Endothelial cell (in vitro differentiated cells): ENCODE measurements at regions not wholly inside any gene's neighbourhood (a gene's known extent, or its start where the extent isn't known, plus 50 kb on each side); places are given as distances from the start of the nearest gene placed in this dataset.
"Not testable (repeated sequence)": the region's sequence is repeated elsewhere in the genome, so short reads cannot be mapped to it uniquely, and the experiment has no call there.

Source experiments
- DNase-seq: peaks from one replicate; pipeline ENCODE4 v3.0.0; 2021; ENCODE audit warnings: low spot score
- H3K27ac Mint-ChIP-seq: one replicate; pipeline ENCODE4 v1.8.0; 2021; ENCODE audit warnings: mixed read lengths, inconsistent platforms; ENCODE audit not compliant: unreplicated experiment
- H3K27me3 Mint-ChIP-seq: one replicate; pipeline ENCODE4 v1.8.0; 2021; ENCODE audit warnings: mild to moderate bottlenecking, moderate library complexity, mixed read lengths, inconsistent platforms; ENCODE audit not compliant: unreplicated experiment
- H3K36me3 Mint-ChIP-seq: one replicate; pipeline ENCODE4 v1.8.0; 2021; ENCODE audit warnings: mild to moderate bottlenecking, low read depth, mixed read lengths, inconsistent platforms; ENCODE audit not compliant: unreplicated experiment
- H3K4me1 Mint-ChIP-seq: one replicate; pipeline ENCODE4 v1.8.0; 2021; ENCODE audit warnings: mild to moderate bottlenecking, mixed read lengths, inconsistent platforms; ENCODE audit not compliant: unreplicated experiment
- H3K4me3 Mint-ChIP-seq: one replicate; pipeline ENCODE4 v1.8.0; 2021; ENCODE audit warnings: mild to moderate bottlenecking, mixed read lengths, inconsistent platforms; ENCODE audit not compliant: unreplicated experiment
- H3K9me3 Mint-ChIP-seq: one replicate; pipeline ENCODE4 v1.8.0; 2021; ENCODE audit warnings: mixed read lengths, inconsistent platforms; ENCODE audit not compliant: unreplicated experiment
- TF ChIP-seq, protein P1 (sequence below): fragments of 200-600 bp; sonication (generic); IDR thresholded peaks from one replicate; pipeline ENCODE4 v1.5.0; 2021; ENCODE audit warnings: antibody characterized with exemption; ENCODE audit not compliant: unreplicated experiment

DNA sequence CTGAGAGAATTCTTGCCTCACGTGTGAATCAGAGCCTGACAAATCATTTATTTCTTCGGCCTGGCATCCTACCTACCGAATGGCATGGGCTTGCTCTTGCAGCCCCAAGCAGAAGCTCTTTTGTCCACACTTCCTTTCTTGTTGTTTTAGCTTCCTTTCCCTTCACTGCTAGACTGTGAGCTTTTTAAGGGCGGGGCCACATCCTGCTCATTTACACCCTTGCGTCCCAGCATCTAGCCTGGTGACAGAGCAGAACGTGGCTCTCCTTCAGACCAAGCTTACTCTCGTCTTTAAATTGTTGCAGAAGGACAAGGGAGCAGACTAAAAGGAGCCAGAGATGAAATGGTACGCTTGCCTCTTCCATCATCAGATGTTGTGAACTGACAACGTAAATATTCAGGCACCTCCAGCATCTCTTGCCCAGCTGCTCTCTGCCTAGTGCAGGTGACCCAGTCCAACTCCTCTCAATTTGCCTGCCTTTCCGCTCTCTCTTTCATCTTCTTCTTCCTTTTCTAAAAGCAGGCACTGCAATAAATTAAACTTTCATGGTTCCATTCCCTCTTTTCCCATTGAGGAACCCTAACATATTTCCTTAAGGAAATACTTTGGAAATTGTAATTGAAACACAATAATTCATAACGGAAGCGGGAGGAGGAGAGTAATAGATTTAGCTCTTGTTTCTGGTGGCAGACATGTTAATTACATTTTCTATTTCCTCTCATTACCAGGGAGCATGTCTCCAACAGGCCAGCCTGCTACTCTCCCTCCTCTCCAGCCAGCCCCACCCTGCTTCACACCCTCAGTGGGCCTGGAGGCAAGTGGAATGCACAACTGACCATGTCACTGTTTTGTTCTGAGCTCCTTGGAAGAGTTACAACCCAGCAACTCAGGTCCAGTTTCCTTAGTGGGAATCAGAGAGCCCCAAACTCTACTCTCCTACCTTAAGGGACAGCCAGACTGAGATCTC lies 228.1 kb upstream of the TRIB2 start:
- Mint-ChIP-seq H3K4me1 (peaks cover 16% of the 10 kb centered on the region), H3K4me3 (no peak overlapping the region), H3K9me3 (no peaks in the 10 kb centered on the region), H3K27ac (no peak overlapping the region), H3K27me3 (peaks cover 4% of the 10 kb centered on the region), H3K36me3 (no peaks in the 10 kb centered on the region)
- DNase-seq, result no peak
- TF ChIP-seq, protein P1, sequence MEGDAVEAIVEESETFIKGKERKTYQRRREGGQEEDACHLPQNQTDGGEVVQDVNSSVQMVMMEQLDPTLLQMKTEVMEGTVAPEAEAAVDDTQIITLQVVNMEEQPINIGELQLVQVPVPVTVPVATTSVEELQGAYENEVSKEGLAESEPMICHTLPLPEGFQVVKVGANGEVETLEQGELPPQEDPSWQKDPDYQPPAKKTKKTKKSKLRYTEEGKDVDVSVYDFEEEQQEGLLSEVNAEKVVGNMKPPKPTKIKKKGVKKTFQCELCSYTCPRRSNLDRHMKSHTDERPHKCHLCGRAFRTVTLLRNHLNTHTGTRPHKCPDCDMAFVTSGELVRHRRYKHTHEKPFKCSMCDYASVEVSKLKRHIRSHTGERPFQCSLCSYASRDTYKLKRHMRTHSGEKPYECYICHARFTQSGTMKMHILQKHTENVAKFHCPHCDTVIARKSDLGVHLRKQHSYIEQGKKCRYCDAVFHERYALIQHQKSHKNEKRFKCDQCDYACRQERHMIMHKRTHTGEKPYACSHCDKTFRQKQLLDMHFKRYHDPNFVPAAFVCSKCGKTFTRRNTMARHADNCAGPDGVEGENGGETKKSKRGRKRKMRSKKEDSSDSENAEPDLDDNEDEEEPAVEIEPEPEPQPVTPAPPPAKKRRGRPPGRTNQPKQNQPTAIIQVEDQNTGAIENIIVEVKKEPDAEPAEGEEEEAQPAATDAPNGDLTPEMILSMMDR, result no peak

DNA sequence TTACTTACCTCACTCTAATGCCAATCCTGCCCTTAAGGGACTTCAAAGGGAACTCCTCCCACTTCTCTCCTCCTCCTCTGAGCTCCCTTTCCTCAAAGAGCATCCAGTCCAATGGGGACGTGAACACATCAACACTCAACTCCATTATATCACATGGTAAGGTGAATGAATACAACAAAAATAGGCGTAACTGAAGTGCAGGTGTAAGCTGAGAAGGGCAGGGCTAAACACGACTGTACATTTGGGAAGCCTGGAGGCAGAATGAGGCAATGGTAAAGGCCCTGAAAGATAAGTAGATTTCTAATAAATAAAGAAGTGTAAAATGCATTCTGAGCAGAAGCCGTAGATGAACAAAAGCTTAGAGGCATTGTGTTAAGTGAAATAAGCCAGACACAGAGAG lies 226.1 kb upstream of the TRIB2 start:
- peaks cover 14% of the 10 kb centered on the region for H3K4me1 Mint-ChIP-seq
- no peak overlapping the region for H3K27ac Mint-ChIP-seq
- H3K36me3 Mint-ChIP-seq, result no peaks in the 10 kb centered on the region
- H3K27me3 Mint-ChIP-seq, result peaks cover 4% of the 10 kb centered on the region
- TF ChIP-seq, protein P1, result no peak
- no peak for DNase-seq
- no peaks in the 10 kb centered on the region for H3K9me3 Mint-ChIP-seq
- no peak overlapping the region for H3K4me3 Mint-ChIP-seq

DNA sequence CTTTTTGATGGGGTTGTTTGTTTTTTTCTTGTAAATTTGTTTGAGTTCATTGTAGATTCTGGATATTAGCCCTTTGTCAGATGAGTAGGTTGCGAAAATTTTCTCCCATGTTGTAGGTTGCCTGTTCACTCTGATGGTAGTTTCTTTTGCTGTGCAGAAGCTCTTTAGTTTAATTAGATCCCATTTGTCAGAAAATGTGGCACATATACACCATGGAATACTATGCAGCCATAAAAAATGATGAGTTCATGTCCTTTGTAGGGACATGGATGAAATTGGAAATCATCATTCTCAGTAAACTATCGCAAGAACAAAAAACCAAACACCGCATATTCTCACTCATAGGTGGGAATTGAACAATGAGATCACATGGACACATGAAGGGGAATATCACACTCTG lies 224.4 kb upstream of the TRIB2 start:
- H3K9me3 Mint-ChIP-seq, result not testable (repeated sequence)

DNA sequence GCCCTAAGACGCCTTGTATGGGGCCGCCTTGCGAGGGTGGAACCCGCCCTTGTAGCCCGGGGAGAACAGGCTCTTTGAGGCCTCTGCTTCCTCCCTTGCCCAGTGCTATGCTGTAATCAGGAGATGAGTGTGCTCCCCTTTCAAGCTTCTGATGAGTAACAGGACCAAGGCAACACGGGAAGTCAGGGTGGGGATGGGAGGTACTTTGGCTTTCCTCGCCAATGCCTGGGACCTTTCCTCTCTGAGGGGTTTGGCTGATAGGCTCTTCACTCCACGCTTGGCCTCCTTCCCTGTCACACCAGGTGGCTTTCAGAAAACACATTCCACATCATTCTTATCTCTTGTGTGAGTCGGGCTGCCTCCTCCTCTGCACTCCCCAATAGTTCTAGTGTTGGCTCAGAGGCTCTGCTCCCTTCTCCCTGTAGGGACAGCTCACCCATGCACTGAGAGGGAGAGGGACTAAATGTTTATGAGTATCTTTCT lies 223.7 kb upstream of the TRIB2 start:
- no peaks in the 10 kb centered on the region for H3K36me3 Mint-ChIP-seq
- peaks cover 5% of the 10 kb centered on the region for H3K27me3 Mint-ChIP-seq
- H3K9me3 Mint-ChIP-seq, result no peaks in the 10 kb centered on the region
- DNase-seq, result no peak
- H3K27ac Mint-ChIP-seq, result no peak overlapping the region
- no peak overlapping the region for H3K4me3 Mint-ChIP-seq
- TF ChIP-seq, protein P1, result no peak
- peaks cover 7% of the 10 kb centered on the region for H3K4me1 Mint-ChIP-seq

More for the DNA sequence above, 224.4 kb upstream of the TRIB2 start:
- H3K36me3 Mint-ChIP-seq, DNase-seq, H3K27me3 Mint-ChIP-seq, H3K4me3 Mint-ChIP-seq, H3K27ac Mint-ChIP-seq: not testable (repeated sequence)
- peaks cover 14% of the 10 kb centered on the region for H3K4me1 Mint-ChIP-seq

DNA sequence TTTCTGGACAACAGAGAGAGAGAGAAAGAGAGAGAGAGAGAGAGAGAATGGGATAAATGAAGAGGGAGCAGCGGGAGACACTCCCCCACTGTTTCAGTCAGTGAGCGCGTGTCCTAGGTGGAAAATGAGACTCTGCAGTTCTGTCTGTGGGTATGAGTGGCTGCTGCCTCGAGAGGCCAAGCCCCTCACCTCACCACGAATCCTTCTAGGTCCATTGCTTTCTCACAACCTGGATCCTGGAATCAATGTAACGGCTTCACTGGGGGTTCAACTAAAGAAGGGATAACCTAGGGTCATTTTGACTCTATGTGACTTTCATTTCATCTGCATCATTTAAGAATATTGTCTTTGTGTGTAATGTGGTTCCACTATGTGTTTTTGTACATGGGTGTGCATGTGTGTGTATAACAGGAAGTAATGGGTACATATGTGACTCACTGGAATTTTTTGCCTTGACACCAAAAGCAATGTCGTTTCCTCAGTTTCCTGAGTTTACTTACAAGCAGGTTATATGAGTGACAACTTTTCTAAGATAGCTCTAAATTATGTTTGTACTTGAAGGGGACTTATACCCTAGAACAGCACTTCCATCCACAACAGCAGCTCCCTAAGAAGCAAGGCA lies 221.4 kb upstream of the TRIB2 start:
- Mint-ChIP-seq H3K4me3 (no peak overlapping the region), H3K9me3 (no peaks in the 10 kb centered on the region), H3K4me1 (no peaks in the 10 kb centered on the region), H3K36me3 (no peaks in the 10 kb centered on the region), H3K27ac (no peak overlapping the region), H3K27me3 (peaks cover 3% of the 10 kb centered on the region)
- DNase-seq, result no peak
- TF ChIP-seq, protein P1, result no peak
